DMS53 treated with DMSO at 0.1 percent for 48 hours (cell line): ENCODE measurements at regions not wholly inside any gene's neighbourhood (a gene's known extent, or its start where the extent isn't known, plus 50 kb on each side); places are given as distances from the start of the nearest gene placed in this dataset.
"Not testable (repeated sequence)": the region's sequence is repeated elsewhere in the genome, so short reads cannot be mapped to it uniquely, and the experiment has no call there.

ENCODE experiments used
- DNase-seq: peaks from one replicate; lab custom pipeline; 2025; ENCODE audit not compliant: unreplicated experiment; lab: John Stamatoyannopoulos, UW

- DNase-seq, result not testable (repeated sequence)
Measured at GRCh38 chr3:118162627-118163588, 871.7 kb downstream of the IGSF11 start.

GRCh38 chr3:118165413-118165812 lies 869.2 kb downstream of the IGSF11 start:
- no peak for DNase-seq

- DNase-seq, result no peak
Measured at GRCh38 chr3:118167571-118167970, 867.1 kb downstream of the IGSF11 start.

GRCh38 chr3:118168175-118168574 lies 866.5 kb downstream of the IGSF11 start:
- DNase-seq, result no peak

GRCh38 chr3:118171236-118171852 lies 863.3 kb downstream of the IGSF11 start:
- no peak for DNase-seq

GRCh38 chr3:118180853-118181252 lies 853.8 kb downstream of the IGSF11 start:
- DNase-seq, result no peak

GRCh38 chr3:118181274-118181673 lies 853.4 kb downstream of the IGSF11 start:
- DNase-seq, result no peak

- DNase-seq, result no peak
Measured at GRCh38 chr3:118186051-118186450, 848.6 kb downstream of the IGSF11 start.

GRCh38 chr3:118187221-118187620 lies 847.4 kb downstream of the IGSF11 start:
- DNase-seq, result no peak

GRCh38 chr3:118196183-118196582 lies 838.5 kb downstream of the IGSF11 start:
- no peak for DNase-seq

- no peak for DNase-seq
Measured at GRCh38 chr3:118199044-118199443, 835.6 kb downstream of the IGSF11 start.

GRCh38 chr3:118204052-118204656 lies 830.5 kb downstream of the IGSF11 start:
- no peak for DNase-seq

- DNase-seq, result no peak
Measured at GRCh38 chr3:118207271-118207670, 827.4 kb downstream of the IGSF11 start.

GRCh38 chr3:118208642-118209041 lies 826.0 kb downstream of the IGSF11 start:
- DNase-seq, result no peak

GRCh38 chr3:118213892-118214291 lies 820.8 kb downstream of the IGSF11 start:
- DNase-seq, result no peak

- no peak for DNase-seq
Measured at GRCh38 chr3:118226206-118226605, 808.4 kb downstream of the IGSF11 start.

- DNase-seq, result no peak
Measured at GRCh38 chr3:118227191-118227590, 807.5 kb downstream of the IGSF11 start.

GRCh38 chr3:118228151-118228550 lies 806.5 kb downstream of the IGSF11 start:
- DNase-seq, result no peak

- no peak for DNase-seq
Measured at GRCh38 chr3:118229196-118229595, 805.5 kb downstream of the IGSF11 start.

- DNase-seq, result no peak
Measured at GRCh38 chr3:118231578-118231977, 803.1 kb downstream of the IGSF11 start.

GRCh38 chr3:118239253-118239652 lies 795.4 kb downstream of the IGSF11 start:
- no peak for DNase-seq

- no peak for DNase-seq
Measured at GRCh38 chr3:118244761-118245160, 789.9 kb downstream of the IGSF11 start.
